ENCODE measurements at regions not wholly inside any gene's neighbourhood (a gene's known extent, or its start where the extent isn't known, plus 50 kb on each side); places are given as distances from the start of the nearest gene placed in this dataset.

- Mint-ChIP-seq H3K9me3 (no peaks in the 10 kb centered on the region), H3K4me1 (ENCODE audit: low read depth) (no peaks in the 10 kb centered on the region), H3K36me3 (ENCODE audit: low read depth) (no peaks in the 10 kb centered on the region), H3K27ac (no peak overlapping the region), H3K4me3 (no peak overlapping the region), H3K27me3 (peaks cover 20% of the 10 kb centered on the region)
- Histone ChIP-seq H3K36me3 (ENCODE audit: insufficient read depth, low read length) (no peaks in the 10 kb centered on the region), H3K9me3 (ENCODE audit: control insufficient read depth in 1 of 2, insufficient read depth in 1 of 2, low read length in 2 of 2) (no peaks in the 10 kb centered on the region), H3K27me3 (ENCODE audit: control insufficient read depth in 1 of 2, insufficient read depth in 2 of 2, low read length in 2 of 2) (no peaks in the 10 kb centered on the region), H3K27ac (ENCODE audit: low read depth in 1 of 2, low read length in 2 of 2) (no peak overlapping the region), H3K4me1 (ENCODE audit: insufficient read depth, low read length) (no peaks in the 10 kb centered on the region), H3K4me3 (ENCODE audit: low read length) (no peak overlapping the region)
- ChIA-PET POLR2A (no interaction called here), CTCF (no interaction called here)
- no peak for ATAC-seq (ENCODE audit: poor library complexity)
- no peak for DNase-seq
- intact Hi-C loops (cut with DNase I, micrococcal nuclease): no loop called here
- TF ChIP-seq CTCF (IDR thresholded peaks at IDR 0.05): no peak
These were observed 188.1 kb upstream of the CELF2 start for GRCh38 chr10:10829576-10829975.

GRCh38 chr10:10830293-10830986 lies 187.2 kb upstream of the CELF2 start:
- Mint-ChIP-seq H3K27ac (no peak overlapping the region), H3K27me3 (peaks cover 20% of the 10 kb centered on the region), H3K9me3 (no peaks in the 10 kb centered on the region), H3K36me3 (ENCODE audit: low read depth) (no peaks in the 10 kb centered on the region), H3K4me3 (no peak overlapping the region), H3K4me1 (ENCODE audit: low read depth) (no peaks in the 10 kb centered on the region)
- ATAC-seq (ENCODE audit: poor library complexity) (no peak), DNase-seq (no peak)
- Histone ChIP-seq H3K4me3 (ENCODE audit: low read length) (no peak overlapping the region), H3K9me3 (ENCODE audit: control insufficient read depth in 1 of 2, insufficient read depth in 1 of 2, low read length in 2 of 2) (no peaks in the 10 kb centered on the region), H3K27ac (ENCODE audit: low read depth in 1 of 2, low read length in 2 of 2) (no peak overlapping the region), H3K4me1 (ENCODE audit: insufficient read depth, low read length) (no peaks in the 10 kb centered on the region), H3K27me3 (ENCODE audit: control insufficient read depth in 1 of 2, insufficient read depth in 2 of 2, low read length in 2 of 2) (no peaks in the 10 kb centered on the region), H3K36me3 (ENCODE audit: insufficient read depth, low read length) (no peaks in the 10 kb centered on the region)
- ChIA-PET CTCF (no interaction called here), POLR2A (no interaction called here)
- intact Hi-C loops (cut with DNase I, micrococcal nuclease): no loop called here
- TF ChIP-seq CTCF (IDR thresholded peaks at IDR 0.05): no peak

GRCh38 chr10:10831085-10831484 lies 186.6 kb upstream of the CELF2 start:
- no peaks in the 10 kb centered on the region for H3K36me3 ChIP-seq (ENCODE audit: insufficient read depth, low read length)
- ATAC-seq (ENCODE audit: poor library complexity) (no peak), DNase-seq (peak in 1 of 14 experiments; percentile 7)
- H3K27ac Mint-ChIP-seq: no peak overlapping the region
- no peak overlapping the region for H3K4me3 Mint-ChIP-seq
- H3K9me3 ChIP-seq (ENCODE audit: control insufficient read depth in 1 of 2, insufficient read depth in 1 of 2, low read length in 2 of 2): no peaks in the 10 kb centered on the region
- H3K4me1 ChIP-seq (ENCODE audit: insufficient read depth, low read length): no peaks in the 10 kb centered on the region
- H3K27me3 ChIP-seq (ENCODE audit: control insufficient read depth in 1 of 2, insufficient read depth in 2 of 2, low read length in 2 of 2): no peaks in the 10 kb centered on the region
- no peaks in the 10 kb centered on the region for H3K9me3 Mint-ChIP-seq
- ChIA-PET POLR2A (no interaction called here), CTCF (no interaction called here)
- no peaks in the 10 kb centered on the region for H3K36me3 Mint-ChIP-seq (ENCODE audit: low read depth)
- no peaks in the 10 kb centered on the region for H3K4me1 Mint-ChIP-seq (ENCODE audit: low read depth)
- H3K27ac ChIP-seq (ENCODE audit: low read depth in 1 of 2, low read length in 2 of 2): no peak overlapping the region
- no peak for TF ChIP-seq CTCF (IDR thresholded peaks at IDR 0.05)
- H3K4me3 ChIP-seq (ENCODE audit: low read length): no peak overlapping the region
- intact Hi-C loops (cut with DNase I, micrococcal nuclease): no loop called here
- peaks cover 20% of the 10 kb centered on the region for H3K27me3 Mint-ChIP-seq

All from CD4-positive, alpha-beta T cell (primary cell).